GM18861 (cell line): ENCODE measurements at regions not wholly inside any gene's neighbourhood (a gene's known extent, or its start where the extent isn't known, plus 50 kb on each side); places are given as distances from the start of the nearest gene placed in this dataset.
"Not testable (repeated sequence)": the region's sequence is repeated elsewhere in the genome, so short reads cannot be mapped to it uniquely, and the experiment has no call there.

ENCODE experiments used
- ATAC-seq: cut with Tn5 transposase; IDR thresholded peaks from one replicate; pipeline ENCODE4 v1.9.1; 2021; ENCODE audit not compliant: unreplicated experiment

GRCh38 chr6:21874372-21874771 lies 280.8 kb downstream of the SOX4 start:
- no peak for ATAC-seq

GRCh38 chr6:21877037-21877436 lies 283.5 kb downstream of the SOX4 start:
- ATAC-seq, result not testable (repeated sequence)

DNA sequence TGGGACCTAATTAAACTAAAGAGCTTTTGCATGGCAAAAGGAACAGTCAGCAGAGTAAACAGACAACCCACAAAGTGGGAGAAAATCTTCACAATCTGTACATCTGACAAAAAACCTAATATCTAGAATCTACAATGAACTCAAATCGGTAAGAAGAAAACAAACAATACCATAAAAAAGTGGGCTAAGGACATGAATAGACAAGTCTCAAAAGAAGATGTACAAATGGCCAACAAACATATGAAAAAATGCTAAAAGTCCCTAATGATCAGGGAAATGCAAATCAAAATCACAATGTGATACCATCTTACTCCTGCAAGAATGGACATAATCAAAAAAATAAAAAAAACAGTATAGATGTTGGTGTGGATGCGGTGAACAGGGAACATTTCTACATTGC lies 286.7 kb downstream of the SOX4 start:
- not testable (repeated sequence) for ATAC-seq

DNA sequence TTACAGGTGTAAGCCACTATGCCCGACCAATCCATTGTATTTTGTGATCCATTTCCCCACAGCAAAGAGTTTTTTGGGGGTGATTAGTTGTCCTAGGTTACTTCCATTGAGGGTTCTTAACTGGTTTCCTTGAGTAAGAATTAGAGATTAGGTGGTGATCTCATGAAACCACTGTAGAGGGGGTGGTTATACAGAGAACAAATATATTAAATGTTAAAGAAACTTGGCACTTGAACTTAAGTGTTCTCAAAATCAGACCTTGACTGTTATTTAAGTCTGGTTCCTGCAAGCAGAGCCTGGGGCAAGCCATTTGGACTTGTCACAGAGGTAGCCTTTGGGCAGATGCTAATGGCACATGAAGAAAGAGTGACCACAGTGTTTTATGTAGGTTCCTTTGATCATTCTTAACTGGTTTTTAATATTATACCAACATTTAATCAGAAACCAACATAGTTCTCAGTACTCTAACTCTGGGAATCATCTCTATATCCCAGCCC lies 288.5 kb downstream of the SOX4 start:
- ATAC-seq, result no peak

DNA sequence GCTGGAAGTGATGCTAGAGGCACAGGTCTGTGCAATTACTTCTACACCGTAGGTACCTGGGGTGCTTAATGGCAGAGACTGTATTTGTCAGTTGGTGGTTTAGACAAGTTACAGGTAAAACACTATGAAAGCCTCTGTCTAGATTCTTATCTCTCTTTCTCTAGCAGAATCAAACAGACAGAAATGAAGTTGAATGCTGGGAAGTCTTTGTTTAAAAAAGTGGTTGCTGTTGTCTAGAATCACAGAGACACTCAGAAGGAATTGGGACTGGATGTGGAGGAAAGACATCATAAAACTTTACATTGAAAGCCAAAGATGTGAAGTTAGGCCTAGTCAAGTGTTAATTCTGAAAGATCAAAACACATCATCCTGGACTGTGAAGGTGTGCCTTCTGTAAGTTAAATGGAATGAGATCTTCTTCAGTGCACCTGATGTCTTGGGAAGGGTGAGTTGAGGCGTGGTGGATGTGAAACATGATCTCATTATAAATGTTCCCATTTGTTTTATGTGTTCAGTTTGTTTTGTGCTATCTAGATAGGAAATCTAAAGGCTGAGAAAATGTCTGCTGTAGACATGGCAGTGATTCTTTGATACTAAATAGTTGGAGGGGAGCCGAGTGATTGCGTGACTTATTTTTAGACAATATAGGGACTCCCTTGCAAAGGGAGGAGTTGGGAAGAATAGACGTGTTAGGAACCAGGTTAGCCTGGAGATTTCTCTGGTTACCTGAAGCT lies 290.2 kb downstream of the SOX4 start:
- ATAC-seq, result no peak

DNA sequence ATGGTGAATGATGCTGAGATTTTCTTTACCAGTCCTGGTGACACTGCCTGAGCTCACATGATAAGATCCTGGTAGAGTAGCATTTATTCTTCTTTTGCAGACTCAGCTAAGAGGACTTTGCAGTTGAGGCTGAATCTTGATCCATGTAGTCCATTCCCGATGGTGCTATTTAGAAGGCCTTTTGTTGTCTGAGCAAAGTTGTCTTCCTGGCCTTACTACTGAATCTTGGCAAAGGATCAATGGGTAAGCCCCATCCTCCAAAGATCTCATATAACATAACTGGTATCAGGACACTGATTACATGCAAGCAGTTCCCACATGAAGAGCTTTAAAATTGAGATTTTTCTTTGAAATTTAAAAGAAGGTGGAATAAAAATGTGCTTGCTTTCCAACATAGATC lies 291.6 kb downstream of the SOX4 start:
- ATAC-seq, result no peak

- ATAC-seq, result no peak
These were observed 292.1 kb downstream of the SOX4 start for GRCh38 chr6:21885532-21886114.

GRCh38 chr6:21886542-21887151 lies 293.1 kb downstream of the SOX4 start:
- no peak for ATAC-seq

DNA sequence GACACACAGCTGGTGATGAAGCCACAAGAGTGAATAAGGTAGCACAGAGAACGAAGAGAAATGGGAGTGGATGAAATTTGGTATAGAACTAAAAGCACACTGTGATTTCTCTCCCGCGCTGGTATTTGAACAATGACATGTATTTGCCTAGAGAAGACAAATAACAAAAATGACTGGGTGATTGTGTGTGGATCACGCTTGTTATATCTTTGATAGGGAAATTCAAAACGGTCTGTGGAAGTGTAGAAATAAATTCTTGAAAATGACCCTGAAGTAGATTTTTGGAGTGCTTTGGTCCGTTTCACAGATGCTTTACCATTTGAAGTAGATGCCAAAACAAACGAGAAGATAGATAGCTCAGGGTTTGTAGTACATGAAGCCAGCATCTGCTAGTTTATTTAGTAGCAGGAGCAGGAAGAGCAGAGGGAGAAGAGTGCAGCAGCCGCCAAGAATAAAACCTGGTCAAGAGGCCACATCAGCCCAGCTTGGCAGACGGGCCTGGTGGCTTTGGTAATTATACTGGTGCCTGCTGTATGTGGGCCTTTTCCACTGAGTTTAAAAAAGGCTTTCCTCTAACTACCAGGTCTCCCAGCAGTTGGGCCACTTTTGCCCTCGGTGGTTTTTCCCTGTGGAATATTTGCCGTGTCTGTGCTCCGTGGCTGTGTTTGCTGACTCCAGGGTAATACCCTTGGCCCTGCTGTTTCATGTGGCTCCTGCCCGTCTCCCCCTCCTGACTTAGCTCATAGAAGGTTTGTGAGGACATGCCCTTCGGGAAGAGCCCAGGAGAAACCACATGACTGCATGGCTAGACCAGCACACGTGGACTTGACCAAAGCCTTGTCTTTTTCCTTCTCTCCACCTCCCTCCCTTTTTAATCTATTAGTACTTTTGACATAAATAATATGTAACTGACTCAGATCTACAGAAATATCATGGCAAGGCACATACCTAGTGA lies 294.0 kb downstream of the SOX4 start:
- ATAC-seq, result no peak

- no peak for ATAC-seq
These were observed 297.5 kb downstream of the SOX4 start for GRCh38 chr6:21891080-21891479.

GRCh38 chr6:21893793-21894192 lies 300.2 kb downstream of the SOX4 start:
- ATAC-seq, result no peak

GRCh38 chr6:21895555-21895954 lies 302.0 kb downstream of the SOX4 start:
- no peak for ATAC-seq

GRCh38 chr6:21898107-21898796 lies 304.7 kb downstream of the SOX4 start:
- ATAC-seq, result no peak

DNA sequence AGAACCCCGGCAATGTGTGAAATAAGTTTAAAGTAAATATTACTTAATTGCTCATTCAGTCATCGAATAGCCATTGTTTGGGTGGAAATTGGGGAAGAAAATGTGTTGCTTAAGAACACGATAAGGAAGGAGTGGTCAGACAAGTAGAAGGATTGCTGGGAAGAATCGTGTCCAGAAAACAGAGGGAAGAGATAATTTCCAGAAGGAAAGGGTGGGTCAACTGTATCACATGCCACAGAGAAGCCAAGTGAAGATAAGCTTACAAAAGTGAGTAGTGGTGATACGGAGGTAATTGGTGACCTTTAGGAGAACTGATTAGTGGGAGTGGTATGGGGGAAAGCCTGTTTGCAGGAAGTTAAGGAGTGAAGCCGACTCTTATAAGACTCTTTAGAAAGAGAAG lies 306.2 kb downstream of the SOX4 start:
- no peak for ATAC-seq

DNA sequence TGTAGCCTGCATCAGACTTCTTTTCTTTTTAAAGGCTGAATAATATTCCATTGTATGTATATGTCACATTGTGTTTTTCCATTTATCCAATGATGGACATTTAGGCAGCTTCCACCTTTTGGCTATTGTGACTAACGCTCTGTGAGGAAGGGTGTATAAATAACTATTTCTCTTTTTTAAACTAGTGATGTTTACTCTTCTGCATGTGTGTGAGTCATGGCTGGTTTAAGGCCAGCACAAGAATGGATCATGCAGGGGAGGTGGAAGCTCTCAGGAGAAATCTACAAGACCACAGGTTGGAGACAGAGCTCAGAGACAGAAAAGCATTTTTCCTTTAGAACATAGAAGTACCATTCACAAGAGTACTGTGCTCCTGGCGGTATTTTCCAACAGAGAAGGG lies 307.2 kb downstream of the SOX4 start:
- ATAC-seq, result no peak

DNA sequence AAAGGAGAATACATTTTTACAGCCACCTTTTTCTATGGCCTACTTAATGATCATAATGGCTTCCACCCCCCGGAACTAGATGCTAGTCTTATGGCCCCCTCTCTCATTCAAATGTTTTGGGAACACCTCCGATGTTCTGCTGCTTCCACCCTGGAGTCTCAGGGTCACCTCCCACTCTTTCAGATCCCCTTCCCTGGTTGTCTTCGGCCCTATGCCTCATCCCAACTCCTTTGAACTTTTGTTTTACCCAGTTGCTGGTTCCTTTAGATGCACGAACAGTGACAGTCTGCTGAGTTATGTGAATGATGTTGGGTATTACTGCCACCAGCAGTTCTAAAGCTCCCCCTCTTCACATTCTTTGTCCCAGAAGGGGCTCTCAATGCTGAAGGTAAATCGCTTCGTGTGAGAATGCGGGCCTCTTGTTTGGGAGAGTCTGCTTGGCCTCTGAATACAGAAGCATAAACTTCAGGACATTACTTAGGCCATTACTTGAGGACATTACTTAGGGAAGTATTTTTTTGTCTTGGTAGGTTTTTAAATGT lies 309.1 kb downstream of the SOX4 start:
- no peak for ATAC-seq

GRCh38 chr6:21905531-21905930 lies 312.0 kb downstream of the SOX4 start:
- ATAC-seq, result no peak

- no peak for ATAC-seq
These were observed 313.3 kb downstream of the SOX4 start for GRCh38 chr6:21906826-21907225.

DNA sequence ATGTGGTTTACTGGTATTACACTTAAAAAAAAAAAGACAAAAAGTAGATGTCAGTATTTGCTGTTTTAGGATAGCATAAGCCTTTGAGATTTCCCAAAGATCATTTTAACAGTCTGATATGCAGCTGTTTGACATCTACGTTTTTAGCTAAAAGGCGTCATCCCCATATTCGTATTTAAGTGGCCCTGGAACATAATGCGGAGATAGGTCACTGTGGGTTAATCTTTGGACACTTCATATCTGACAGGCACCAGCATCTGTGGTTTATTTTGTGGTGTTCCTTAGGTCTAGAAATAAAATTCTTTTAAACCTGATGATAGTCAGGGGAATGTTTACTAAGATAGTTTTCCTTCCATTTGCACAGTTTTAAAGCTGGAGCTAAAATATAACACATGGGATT lies 313.7 kb downstream of the SOX4 start:
- no peak for ATAC-seq

GRCh38 chr6:21908161-21908848 lies 314.8 kb downstream of the SOX4 start:
- no peak for ATAC-seq
